Type B pancreatic cell (in vitro differentiated cells): ENCODE measurements at regions not wholly inside any gene's neighbourhood (a gene's known extent, or its start where the extent isn't known, plus 50 kb on each side); places are given as distances from the start of the nearest gene placed in this dataset.

ENCODE experiments used
- DNase-seq: peaks from one replicate; pipeline ENCODE4 v3.0.0; 2021; ENCODE audit warnings: mixed read lengths; ENCODE audit not compliant: unreplicated experiment; ENCODE audit errors: extremely low spot score
- H3K27ac Mint-ChIP-seq: 2 replicates; pipeline ENCODE4 v1.8.0; 2021; ENCODE audit warnings: mild to moderate bottlenecking, mixed read lengths
- H3K27me3 Mint-ChIP-seq: 2 replicates; pipeline ENCODE4 v1.8.0; 2021; ENCODE audit warnings: mixed read lengths
- H3K36me3 Mint-ChIP-seq: 2 replicates; pipeline ENCODE4 v1.8.0; 2021; ENCODE audit warnings: mixed read lengths
- H3K4me1 Mint-ChIP-seq: one replicate; pipeline ENCODE4 v1.8.0; 2021; ENCODE audit warnings: mixed read lengths; ENCODE audit not compliant: unreplicated experiment
- H3K4me3 Mint-ChIP-seq: 2 replicates; pipeline ENCODE4 v1.8.0; 2021; ENCODE audit warnings: mild to moderate bottlenecking, mixed read lengths
- H3K9me3 Mint-ChIP-seq: 2 replicates; pipeline ENCODE4 v1.8.0; 2021; ENCODE audit warnings: mixed read lengths
- CTCF ChIP-seq: fragments of 200-600 bp; sonication (generic); conservative IDR thresholded peaks from 2 replicates; pipeline ENCODE4 v1.5.0; 2021; ENCODE audit warnings: antibody characterized with exemption, mild to moderate bottlenecking

GRCh38 chr22:47344414-47344813 is 582.0 kb downstream of the TBC1D22A start:
- Mint-ChIP-seq H3K4me3 (no peak overlapping the region), H3K36me3 (no peaks in the 10 kb centered on the region), H3K27me3 (no peaks in the 10 kb centered on the region), H3K9me3 (peaks cover 3% of the 10 kb centered on the region), H3K27ac (no peak overlapping the region), H3K4me1 (no peaks in the 10 kb centered on the region)
- DNase-seq, result no peak
- TF ChIP-seq CTCF, result no peak

GRCh38 chr22:47343611-47344010 is 581.2 kb downstream of the TBC1D22A start:
- H3K9me3 Mint-ChIP-seq, result peaks cover 3% of the 10 kb centered on the region
- H3K27ac Mint-ChIP-seq, result no peak overlapping the region
- no peak for TF ChIP-seq CTCF
- no peaks in the 10 kb centered on the region for H3K4me1 Mint-ChIP-seq
- H3K4me3 Mint-ChIP-seq, result no peak overlapping the region
- DNase-seq, result no peak
- H3K36me3 Mint-ChIP-seq, result no peaks in the 10 kb centered on the region
- no peaks in the 10 kb centered on the region for H3K27me3 Mint-ChIP-seq

DNA sequence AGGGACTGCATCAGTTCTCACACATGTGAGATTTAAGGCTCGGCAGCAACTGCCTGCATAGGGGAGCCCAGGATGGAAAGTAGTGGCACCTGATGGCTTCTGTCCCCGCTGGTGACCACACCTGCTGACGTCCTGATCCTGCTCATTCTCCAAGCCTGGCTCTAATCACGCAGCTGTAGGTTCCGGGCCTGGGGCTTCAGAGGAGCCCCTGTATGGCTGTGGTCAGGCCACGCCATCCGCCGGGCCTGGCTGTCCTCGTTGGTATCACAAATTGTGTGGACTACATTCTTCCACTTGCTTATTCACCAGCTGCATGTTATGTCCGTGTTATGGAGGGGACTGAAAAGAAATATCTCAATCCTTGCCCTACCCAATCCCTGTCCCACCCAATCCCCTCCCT is 580.0 kb downstream of the TBC1D22A start:
- Mint-ChIP-seq H3K4me1 (no peaks in the 10 kb centered on the region), H3K27me3 (no peaks in the 10 kb centered on the region), H3K36me3 (no peaks in the 10 kb centered on the region), H3K27ac (no peak overlapping the region), H3K9me3 (peaks cover 3% of the 10 kb centered on the region), H3K4me3 (no peak overlapping the region)
- no peak for DNase-seq
- TF ChIP-seq CTCF, result no peak

GRCh38 chr22:47341464-47341863 is 579.0 kb downstream of the TBC1D22A start:
- Mint-ChIP-seq H3K27me3 (no peaks in the 10 kb centered on the region), H3K36me3 (no peaks in the 10 kb centered on the region), H3K4me3 (no peak overlapping the region), H3K27ac (no peak overlapping the region), H3K9me3 (peaks cover 3% of the 10 kb centered on the region), H3K4me1 (no peaks in the 10 kb centered on the region)
- TF ChIP-seq CTCF, result no peak
- no peak for DNase-seq

DNA sequence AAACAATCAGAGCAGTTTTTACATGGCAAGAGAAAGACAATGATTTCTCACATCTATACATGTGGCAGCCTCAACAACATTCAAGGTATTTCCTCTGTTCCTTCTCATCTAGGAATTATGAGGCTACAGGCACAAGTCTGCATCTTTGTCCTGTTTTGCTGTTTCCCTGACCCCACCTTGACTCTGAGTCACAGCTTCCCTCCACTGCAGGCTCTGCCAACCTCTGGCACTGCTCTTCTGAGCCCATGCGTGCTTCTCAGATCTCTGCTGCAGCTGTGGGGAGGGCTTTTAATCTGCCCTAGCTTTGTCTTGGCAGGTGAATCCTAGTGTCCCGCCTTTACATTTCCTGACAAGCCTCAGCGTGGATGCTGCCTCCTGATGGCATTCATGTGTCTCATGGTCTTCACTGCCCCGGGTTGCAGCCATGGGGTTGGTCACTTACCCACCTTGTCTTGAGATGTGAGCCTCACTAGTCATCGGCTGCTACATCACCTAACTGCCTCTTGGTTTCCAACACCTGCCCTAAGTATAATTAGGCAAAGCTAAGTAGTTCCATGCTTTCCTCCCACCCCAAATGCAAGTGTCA is 578.5 kb downstream of the TBC1D22A start:
- TF ChIP-seq CTCF, result no peak
- Mint-ChIP-seq H3K9me3 (peaks cover 7% of the 10 kb centered on the region), H3K27me3 (no peaks in the 10 kb centered on the region), H3K36me3 (no peaks in the 10 kb centered on the region), H3K4me3 (no peak overlapping the region), H3K27ac (no peak overlapping the region), H3K4me1 (no peaks in the 10 kb centered on the region)
- no peak for DNase-seq

- DNase-seq, result no peak
- Mint-ChIP-seq H3K4me3 (no peak overlapping the region), H3K27ac (no peak overlapping the region), H3K9me3 (peaks cover 16% of the 10 kb centered on the region), H3K36me3 (no peaks in the 10 kb centered on the region), H3K4me1 (no peaks in the 10 kb centered on the region), H3K27me3 (no peaks in the 10 kb centered on the region)
- TF ChIP-seq CTCF, result no peak
Measured at GRCh38 chr22:47337161-47337621, 574.7 kb downstream of the TBC1D22A start.
